Neuronal stem cell (in vitro differentiated cells): ENCODE measurements at regions not wholly inside any gene's neighbourhood (a gene's known extent, or its start where the extent isn't known, plus 50 kb on each side); places are given as distances from the start of the nearest gene placed in this dataset.

Experiments used
- DNase-seq: peaks from one replicate; pipeline ENCODE4 v3.0.0-alpha.2; 2013; ENCODE audit warnings: low spot score
- H2AFZ ChIP-seq: one replicate; pipeline ENCODE4 v1.6.1; 2013; ENCODE audit warnings: mild to moderate bottlenecking, low read length, inconsistent platforms
- H2AK5ac ChIP-seq: 2 replicates; pipeline ENCODE4 v1.6.1; 2013; ENCODE audit warnings: low read depth, mild to moderate bottlenecking, inconsistent platforms, low read length, moderate library complexity, mixed read lengths
- H2BK120ac ChIP-seq: 2 replicates; pipeline ENCODE4 v1.6.1; 2013; ENCODE audit warnings: low read depth, mild to moderate bottlenecking, inconsistent platforms, low read length, moderate library complexity, mixed read lengths
- H2BK12ac ChIP-seq: one replicate; pipeline ENCODE4 v1.6.1; 2013; ENCODE audit warnings: low read length, inconsistent platforms
- H2BK15ac ChIP-seq: 2 replicates; pipeline ENCODE4 v1.6.1; 2013; ENCODE audit warnings: mild to moderate bottlenecking, low read length, inconsistent platforms, mixed read lengths
- H2BK5ac ChIP-seq: one replicate; pipeline ENCODE4 v1.6.1; 2013; ENCODE audit warnings: inconsistent platforms, mild to moderate bottlenecking, low read length, moderate library complexity
- H3K14ac ChIP-seq: one replicate; pipeline ENCODE4 v1.6.1; 2013; ENCODE audit warnings: low read length, inconsistent platforms
- H3K18ac ChIP-seq: 2 replicates; pipeline ENCODE4 v1.6.1; 2013; ENCODE audit warnings: low read length, inconsistent platforms
- H3K23ac ChIP-seq: 2 replicates; pipeline ENCODE4 v1.6.1; 2013; ENCODE audit warnings: low read depth, mild to moderate bottlenecking, mixed read lengths, low read length, inconsistent platforms; ENCODE audit not compliant: poor library complexity
- H3K27ac ChIP-seq: replicated peaks from 3 replicates; pipeline ENCODE4 v1.5.1; 2013; ENCODE audit warnings: low read length, inconsistent platforms
- H3K27me3 ChIP-seq, 3 experiments: 2 replicates each; pipeline ENCODE4 v1.6.1; 2013; ENCODE audit warnings: low read length in 3 of 3, mild to moderate bottlenecking in 2 of 3, inconsistent platforms in 1 of 3, low read depth in 1 of 3, mixed read lengths in 1 of 3, moderate library complexity in 1 of 3; ENCODE audit not compliant: control insufficient read depth in 3 of 3, insufficient read depth in 3 of 3
- H3K36me3 ChIP-seq, 2 donors: replicated peaks in 1 of 2; 2 replicates each; pipeline ENCODE4 v1.6.1; 2013; ENCODE audit warnings: low read length in 2 of 2; ENCODE audit not compliant: control insufficient read depth in 2 of 2, insufficient read depth in 2 of 2
- H3K4ac ChIP-seq: 2 replicates; pipeline ENCODE4 v1.6.1; 2013; ENCODE audit warnings: inconsistent platforms, mild to moderate bottlenecking, low read length, moderate library complexity
- H3K4me1 ChIP-seq, 2 donors: 1 replicate in 1 of 2; 2 replicates in 1 of 2; pipeline ENCODE4 v1.6.1; 2013; ENCODE audit warnings: low read length in 2 of 2, low read depth in 1 of 2; ENCODE audit not compliant: control insufficient read depth in 2 of 2, insufficient read depth in 1 of 2
- H3K4me2 ChIP-seq: one replicate; pipeline ENCODE4 v1.6.1; 2013; ENCODE audit warnings: mild to moderate bottlenecking, low read length, inconsistent platforms; ENCODE audit not compliant: insufficient read depth, poor library complexity, severe bottlenecking
- H3K4me3 ChIP-seq, 2 donors: 2 replicates each; pipeline ENCODE4 v1.5.1; 2013; ENCODE audit warnings: low read length in 2 of 2, mild to moderate bottlenecking in 2 of 2, inconsistent platforms in 1 of 2, moderate library complexity in 1 of 2
- H3K79me1 ChIP-seq: one replicate; pipeline ENCODE4 v1.6.1; 2013; ENCODE audit warnings: low read depth, mild to moderate bottlenecking, inconsistent platforms, low read length, moderate library complexity
- H3K9ac ChIP-seq: one replicate; pipeline ENCODE4 v1.6.1; 2013; ENCODE audit warnings: mild to moderate bottlenecking, low read depth, low read length, inconsistent platforms; ENCODE audit not compliant: poor library complexity
- H3K9me3 ChIP-seq, 2 donors: replicated peaks in 1 of 2; 2 replicates each; pipeline versions ENCODE3 to v1.6.1; 2013; ENCODE audit warnings: low read length in 2 of 2, mild to moderate bottlenecking in 2 of 2, inconsistent platforms in 1 of 2, low read depth in 1 of 2, mixed read lengths in 1 of 2, moderate library complexity in 1 of 2; ENCODE audit not compliant: control insufficient read depth in 2 of 2, insufficient read depth in 1 of 2
- H4K8ac ChIP-seq: one replicate; pipeline ENCODE4 v1.6.1; 2013; ENCODE audit warnings: low read depth, mild to moderate bottlenecking, inconsistent platforms, low read length, moderate library complexity
- H4K91ac ChIP-seq: one replicate; pipeline ENCODE4 v1.6.1; 2013; ENCODE audit warnings: low read length, low read depth, mild to moderate bottlenecking, inconsistent platforms; ENCODE audit not compliant: poor library complexity
- WGBS, 2 donors: extraction: QIAGEN DNeasy Blood & Tissue Kit; methylation state at CpG; one replicate each; pipeline ENCODE4 v1.1.7; 2013; ENCODE audit warnings: missing lambda C conversion rate in 2 of 2, mixed read lengths in 1 of 2; ENCODE audit not compliant: insufficient read length in 2 of 2, insufficient replicate concordance in 1 of 2; ENCODE audit errors: extremely low coverage in 2 of 2; 5-methylcytosine and 5-hydroxymethylcytosine counted together

GRCh38 chr5:4873652-4874051, 266.5 kb upstream of the ADAMTS16 start:
- Histone ChIP-seq H3K4me1 (peaks cover 0 to 9% of the 10 kb centered on the region in 2 donors), H3K9me3 (no peaks in the 10 kb centered on the region), H3K4me3 (no peak overlapping the region), H4K8ac (no peak overlapping the region), H3K18ac (no peak overlapping the region), H3K9ac (no peak overlapping the region), H2BK15ac (no peak overlapping the region), H3K36me3 (no peaks in the 10 kb centered on the region), H2BK120ac (no peak overlapping the region), H2BK5ac (no peak overlapping the region), H3K14ac (no peak overlapping the region), H4K91ac (no peak overlapping the region), H3K4me2 (no peak overlapping the region), H2AK5ac (no peak overlapping the region), H3K79me1 (no peaks in the 10 kb centered on the region), H2AFZ (no peak overlapping the region), H3K27ac (no peak overlapping the region), H3K23ac (no peak overlapping the region), H3K4ac (no peak overlapping the region), H2BK12ac (no peak overlapping the region), H3K27me3 (no peaks in the 10 kb centered on the region)
- WGBS, 2 donors = no CpG with 5 or more reads among the region's 8 CpGs
- DNase-seq = no peak

- DNase-seq = no peak
- Histone ChIP-seq H3K4ac (no peak overlapping the region), H2BK120ac (no peak overlapping the region), H3K4me1 (peaks cover 0 to 9% of the 10 kb centered on the region in 2 donors), H3K9me3 (no peaks in the 10 kb centered on the region), H3K14ac (no peak overlapping the region), H3K23ac (no peak overlapping the region), H3K4me3 (no peak overlapping the region), H3K9ac (no peak overlapping the region), H2BK15ac (no peak overlapping the region), H3K4me2 (no peak overlapping the region), H2AK5ac (no peak overlapping the region), H2BK5ac (no peak overlapping the region), H3K18ac (no peak overlapping the region), H3K27me3 (no peaks in the 10 kb centered on the region), H2BK12ac (no peak overlapping the region), H3K79me1 (no peaks in the 10 kb centered on the region), H4K8ac (no peak overlapping the region), H2AFZ (no peak overlapping the region), H3K36me3 (no peaks in the 10 kb centered on the region), H3K27ac (no peak overlapping the region), H4K91ac (no peak overlapping the region)
- no CpG with 5 or more reads among the region's 10 CpGs for WGBS, 2 donors
Measured at GRCh38 chr5:4874097-4874496, 266.0 kb upstream of the ADAMTS16 start.

GRCh38 chr5:4875942-4876341, 264.2 kb upstream of the ADAMTS16 start:
- Histone ChIP-seq H3K23ac (no peak overlapping the region), H3K4ac (no peak overlapping the region), H2BK5ac (no peak overlapping the region), H2BK120ac (no peak overlapping the region), H3K79me1 (no peaks in the 10 kb centered on the region), H2BK15ac (no peak overlapping the region), H2AK5ac (no peak overlapping the region), H3K14ac (no peak overlapping the region), H3K18ac (no peak overlapping the region), H3K27ac (no peak overlapping the region), H3K27me3 (no peaks in the 10 kb centered on the region), H3K36me3 (no peaks in the 10 kb centered on the region), H3K4me2 (no peak overlapping the region), H3K4me3 (no peak overlapping the region), H3K4me1 (peaks cover 0 to 9% of the 10 kb centered on the region in 2 donors), H4K91ac (no peak overlapping the region), H2BK12ac (no peak overlapping the region), H3K9me3 (no peaks in the 10 kb centered on the region), H4K8ac (no peak overlapping the region), H3K9ac (no peak overlapping the region), H2AFZ (no peak overlapping the region)
- no CpG with 5 or more reads among the region's 4 CpGs for WGBS, 2 donors
- no peak for DNase-seq

GRCh38 chr5:4876804-4877203, 263.3 kb upstream of the ADAMTS16 start:
- no peak overlapping the region for H2BK120ac ChIP-seq
- no peak overlapping the region for H2AK5ac ChIP-seq
- H3K27ac ChIP-seq = no peak overlapping the region
- no peaks in the 10 kb centered on the region for H3K36me3 ChIP-seq
- H3K23ac ChIP-seq = no peak overlapping the region
- DNase-seq = no peak
- no peak overlapping the region for H2BK5ac ChIP-seq
- peak overlapping the region; percentile 19 for H2BK15ac ChIP-seq
- no peak overlapping the region for H3K14ac ChIP-seq
- H2AFZ ChIP-seq = no peak overlapping the region
- no peak overlapping the region for H3K4ac ChIP-seq
- H4K8ac ChIP-seq = no peak overlapping the region
- H2BK12ac ChIP-seq = no peak overlapping the region
- no peak overlapping the region for H3K4me2 ChIP-seq
- H3K9ac ChIP-seq = no peak overlapping the region
- no CpG with 5 or more reads among the region's 9 CpGs for WGBS, 2 donors
- H3K4me3 ChIP-seq = no peak overlapping the region
- no peaks in the 10 kb centered on the region for H3K27me3 ChIP-seq
- H4K91ac ChIP-seq = no peak overlapping the region
- H3K4me1 ChIP-seq = peaks cover 0 to 9% of the 10 kb centered on the region in 2 donors
- no peak overlapping the region for H3K18ac ChIP-seq
- no peaks in the 10 kb centered on the region for H3K79me1 ChIP-seq
- no peaks in the 10 kb centered on the region for H3K9me3 ChIP-seq
